Embryonic facial prominence (tissue), 1 donor: ENCODE measurements at regions not wholly inside any gene's neighbourhood (a gene's known extent, or its start where the extent isn't known, plus 50 kb on each side); places are given as distances from the start of the nearest gene placed in this dataset.

Experiments used
- DNase-seq: peaks from one replicate; pipeline ENCODE4 v3.0.0-alpha.2; 2016; ENCODE audit errors: extremely low spot score

- DNase-seq = no peak
Measured at GRCh38 chr1:57868908-57869307, 445.0 kb upstream of the DAB1 start.

GRCh38 chr1:57868239-57868638, 444.4 kb upstream of the DAB1 start:
- no peak for DNase-seq

GRCh38 chr1:57866998-57867397, 443.1 kb upstream of the DAB1 start:
- DNase-seq = no peak

GRCh38 chr1:57860931-57861565, 437.2 kb upstream of the DAB1 start:
- no peak for DNase-seq

GRCh38 chr1:57860325-57860724, 436.5 kb upstream of the DAB1 start:
- no peak for DNase-seq

- no peak for DNase-seq
Measured at GRCh38 chr1:57858740-57859139, 434.9 kb upstream of the DAB1 start.

GRCh38 chr1:57857809-57858208, 433.9 kb upstream of the DAB1 start:
- DNase-seq = no peak

- DNase-seq = no peak
Measured at GRCh38 chr1:57854436-57854835, 430.6 kb upstream of the DAB1 start.

GRCh38 chr1:57850176-57850940, 426.5 kb upstream of the DAB1 start:
- no peak for DNase-seq

GRCh38 chr1:57848406-57848805, 424.5 kb upstream of the DAB1 start:
- DNase-seq = no peak

GRCh38 chr1:57845041-57845440, 421.2 kb upstream of the DAB1 start:
- DNase-seq = no peak

- DNase-seq = no peak
Measured at GRCh38 chr1:57844382-57844980, 420.6 kb upstream of the DAB1 start.

- DNase-seq = no peak
Measured at GRCh38 chr1:57843760-57844159, 419.9 kb upstream of the DAB1 start.

- no peak for DNase-seq
Measured at GRCh38 chr1:57839526-57839925, 415.7 kb upstream of the DAB1 start.

- DNase-seq = no peak
Measured at GRCh38 chr1:57839067-57839466, 415.2 kb upstream of the DAB1 start.

GRCh38 chr1:57835620-57836019, 411.8 kb upstream of the DAB1 start:
- DNase-seq = no peak

GRCh38 chr1:57833296-57833695, 409.4 kb upstream of the DAB1 start:
- DNase-seq = no peak

- no peak for DNase-seq
Measured at GRCh38 chr1:57832612-57833011, 408.8 kb upstream of the DAB1 start.

GRCh38 chr1:57831624-57832023, 407.8 kb upstream of the DAB1 start:
- DNase-seq = no peak

- DNase-seq = no peak
Measured at GRCh38 chr1:57826535-57826934, 402.7 kb upstream of the DAB1 start.

- no peak for DNase-seq
Measured at GRCh38 chr1:57824535-57824934, 400.7 kb upstream of the DAB1 start.

- DNase-seq = no peak
Measured at GRCh38 chr1:57820356-57821095, 396.7 kb upstream of the DAB1 start.
